GM23338 (cell line): ENCODE measurements at regions not wholly inside any gene's neighbourhood (a gene's known extent, or its start where the extent isn't known, plus 50 kb on each side); places are given as distances from the start of the nearest gene placed in this dataset.

Experiments
- ATAC-seq: fragments of 200-7000 bp; cut with Tn5 transposase; 3 replicates; pipeline ENCODE4 v1.9.1; 2020
- DNase-seq: peaks from one replicate; pipeline ENCODE4 v3.0.0-alpha.2; 2015; ENCODE audit warnings: low spot score
- H2AFZ ChIP-seq: fragments of 200-600 bp; sonication (generic); 2 replicates; pipeline ENCODE4 v1.8.0; 2016; ENCODE audit warnings: antibody characterized with exemption, mild to moderate bottlenecking, moderate library complexity
- H3F3A ChIP-seq: fragments of 200-600 bp; sonication (generic); replicated peaks from 2 replicates; pipeline ENCODE4 v1.8.0; 2017; ENCODE audit warnings: antibody characterized with exemption, mixed run types, low read depth
- H3K27ac ChIP-seq: fragments of 200-600 bp; sonication (generic); 2 replicates; pipeline ENCODE4 v1.6.1; 2016; ENCODE audit warnings: low read depth
- H3K27me3 ChIP-seq: fragments of 200-600 bp; sonication (generic); 2 replicates; pipeline ENCODE4 v1.8.0; 2016; ENCODE audit warnings: mild to moderate bottlenecking, mixed run types, moderate library complexity; ENCODE audit not compliant: insufficient read depth
- H3K36me3 ChIP-seq: fragments of 200-600 bp; sonication (generic); 2 replicates; pipeline ENCODE4 v1.8.0; 2016; ENCODE audit warnings: mild to moderate bottlenecking; ENCODE audit not compliant: insufficient read depth
- H3K4me1 ChIP-seq: fragments of 200-600 bp; sonication (generic); 2 replicates; pipeline ENCODE4 v1.8.0; 2016; ENCODE audit warnings: mild to moderate bottlenecking, moderate library complexity; ENCODE audit not compliant: insufficient read depth
- H3K4me2 ChIP-seq: fragments of 200-600 bp; sonication (generic); 2 replicates; pipeline ENCODE4 v1.7.1; 2017; ENCODE audit warnings: mixed run types
- H3K4me3 ChIP-seq: fragments of 200-600 bp; sonication (generic); 2 replicates; pipeline ENCODE4 v1.6.1; 2016; ENCODE audit warnings: mixed run types
- H3K79me2 ChIP-seq: fragments of 200-600 bp; sonication (generic); replicated peaks from 2 replicates; pipeline ENCODE4 v1.8.0; 2017; ENCODE audit warnings: mild to moderate bottlenecking; ENCODE audit not compliant: insufficient read depth
- H3K9me2 ChIP-seq: fragments of 200-600 bp; sonication (generic); 2 replicates; pipeline ENCODE4 v1.8.0; 2017; ENCODE audit not compliant: insufficient read depth
- H4K20me1 ChIP-seq: fragments of 200-600 bp; sonication (generic); replicated peaks from 2 replicates; pipeline ENCODE4 v1.8.0; 2017; ENCODE audit warnings: mild to moderate bottlenecking; ENCODE audit not compliant: insufficient read depth
- H3K27ac Mint-ChIP-seq: 2 replicates; pipeline ENCODE4 v1.8.0; 2020; ENCODE audit warnings: inconsistent platforms, mild to moderate bottlenecking, moderate library complexity, mixed read lengths
- H3K27me3 Mint-ChIP-seq: 3 replicates; pipeline ENCODE4 v1.8.0; 2022; ENCODE audit warnings: low read depth, mild to moderate bottlenecking, moderate library complexity, mixed read lengths, inconsistent platforms; ENCODE audit not compliant: insufficient read depth, poor library complexity
- H3K36me3 Mint-ChIP-seq: 3 replicates; pipeline ENCODE4 v1.8.0; 2021; ENCODE audit warnings: low read depth, mild to moderate bottlenecking, inconsistent platforms, moderate library complexity, mixed read lengths
- H3K4me1 Mint-ChIP-seq: 3 replicates; pipeline ENCODE4 v1.8.0; 2020; ENCODE audit warnings: mild to moderate bottlenecking, inconsistent platforms, mixed read lengths
- H3K4me3 Mint-ChIP-seq: 3 replicates; pipeline ENCODE4 v1.8.0; 2021; ENCODE audit warnings: moderate library complexity, mild to moderate bottlenecking, inconsistent platforms, mixed read lengths
- H3K9me3 Mint-ChIP-seq: 3 replicates; pipeline ENCODE4 v1.8.0; 2020; ENCODE audit warnings: moderate library complexity, mild to moderate bottlenecking, inconsistent platforms, mixed read lengths
- CREB1 ChIP-seq: fragments of 250-450 bp; sonication (Bioruptor Pico); IDR thresholded peaks from 2 replicates; pipeline ENCODE4 v1.5.0; 2020; ENCODE audit warnings: low read depth, mild to moderate bottlenecking, moderate library complexity
- EZH2 ChIP-seq: fragments of 200-600 bp; sonication (generic); IDR thresholded peaks from one replicate; pipeline ENCODE4 v1.8.0; 2017; ENCODE audit warnings: antibody characterized with exemption, mild to moderate bottlenecking, low read depth; ENCODE audit not compliant: unreplicated experiment
- EZH2phosphoT487 ChIP-seq: fragments of 200-600 bp; sonication (generic); IDR thresholded peaks from one replicate; pipeline ENCODE4 v1.8.1; 2018; ENCODE audit warnings: antibody characterized with exemption; ENCODE audit not compliant: unreplicated experiment
- JUNB ChIP-seq: IDR thresholded peaks from one replicate; pipeline ENCODE4 v1.6.1; 2016; ENCODE audit warnings: antibody characterized with exemption; ENCODE audit not compliant: unreplicated experiment
- NANOG ChIP-seq: IDR thresholded peaks from 2 replicates; pipeline ENCODE4 v1.6.1; 2016; ENCODE audit warnings: antibody characterized with exemption, borderline replicate concordance
- POLR2AphosphoS5 ChIP-seq: IDR thresholded peaks from 2 replicates; pipeline ENCODE4 v1.6.1; 2016; ENCODE audit warnings: antibody characterized with exemption, low read depth
- STAT1 ChIP-seq: IDR thresholded peaks from one replicate; pipeline ENCODE4 v1.6.1; 2016; ENCODE audit warnings: antibody characterized with exemption; ENCODE audit not compliant: unreplicated experiment
- ZNF114 ChIP-seq: fragments of 250-450 bp; sonication (Bioruptor Pico); IDR thresholded peaks from 2 replicates; pipeline ENCODE4 v1.5.0; 2020; ENCODE audit warnings: mild to moderate bottlenecking, moderate library complexity
- ZNF331 ChIP-seq: fragments of 250-450 bp; sonication (Bioruptor Pico); IDR thresholded peaks from 2 replicates; pipeline ENCODE4 v1.5.0; 2020; ENCODE audit warnings: low read depth, mild to moderate bottlenecking, moderate library complexity
- TF ChIP-seq, protein P1 (sequence below): IDR thresholded peaks from 2 replicates; pipeline ENCODE4 v1.6.1; 2016; ENCODE audit warnings: antibody characterized with exemption
- TF ChIP-seq, protein P2 (sequence below): fragments of 250-450 bp; sonication (Bioruptor Pico); IDR thresholded peaks from 2 replicates; pipeline ENCODE4 v1.5.0; 2020; ENCODE audit warnings: mild to moderate bottlenecking, moderate library complexity
- TF ChIP-seq, protein P3 (sequence below): IDR thresholded peaks from one replicate; pipeline ENCODE4 v1.6.1; 2018; ENCODE audit warnings: antibody characterized with exemption; ENCODE audit not compliant: unreplicated experiment
- TF ChIP-seq, protein P4 (sequence below), 2 experiments: fragments of 200-600 bp in 1 of 2; sonication (generic) in 1 of 2; conservative IDR thresholded peaks; 2 replicates each; pipeline versions ENCODE4 v1.5.1 to v1.6.1; 2016 to 2017; ENCODE audit warnings: antibody characterized with exemption in 2 of 2, low read depth in 2 of 2, mild to moderate bottlenecking in 2 of 2, moderate library complexity in 1 of 2

DNA sequence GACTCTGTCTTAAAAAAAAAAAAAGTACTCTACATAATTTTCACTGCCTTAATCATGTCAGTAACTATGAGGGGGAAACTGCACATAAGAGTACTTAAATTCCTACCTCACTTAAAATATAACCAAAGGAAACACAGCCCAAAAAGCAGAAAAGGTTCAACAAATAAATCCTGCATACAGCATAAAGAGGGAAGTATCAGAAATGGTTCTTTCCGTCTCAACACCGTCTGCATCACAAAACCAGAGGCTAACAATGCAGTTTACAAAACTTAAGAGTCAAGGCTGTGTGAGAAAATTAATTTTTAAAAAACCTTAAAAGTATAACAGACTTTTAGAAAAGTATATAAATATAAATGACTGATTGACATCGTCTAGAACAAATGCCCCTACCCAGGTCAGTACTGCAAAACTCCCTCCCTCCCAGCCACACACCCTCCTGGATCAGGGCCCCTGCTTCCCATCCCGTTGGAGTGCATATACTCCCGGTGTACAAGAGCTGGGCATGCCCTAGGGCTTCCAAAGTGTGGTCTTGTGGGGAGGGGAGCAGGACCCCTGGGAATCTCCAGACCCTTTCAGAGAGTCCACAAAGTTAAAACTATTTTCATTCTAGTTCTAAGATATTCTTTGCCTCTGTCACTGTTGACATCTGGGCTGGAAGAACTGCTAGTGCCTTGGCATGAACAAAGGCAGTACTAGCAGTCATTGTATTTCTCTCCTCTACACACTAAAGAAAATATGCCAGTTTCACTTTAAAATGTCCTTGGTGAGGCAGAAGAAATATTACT, 67.0 kb upstream of the SERTAD2 start:
- Mint-ChIP-seq H3K4me1 (peaks cover 5% of the 10 kb centered on the region; the same call in 2 of the 3 replicates), H3K9me3 (no peaks in the 10 kb centered on the region), H3K4me3 (no peak overlapping the region), H3K27me3 (no peaks in the 10 kb centered on the region), H3K36me3 (no peaks in the 10 kb centered on the region), H3K27ac (no peak overlapping the region)
- no peaks in the 10 kb centered on the region for H3K36me3 ChIP-seq
- no peaks in the 10 kb centered on the region for H4K20me1 ChIP-seq
- DNase-seq (no peak), ATAC-seq (peak; percentile 66)
- no peaks in the 10 kb centered on the region for H3K27me3 ChIP-seq
- no peaks in the 10 kb centered on the region for H3K9me2 ChIP-seq
- no peak overlapping the region for H3K4me2 ChIP-seq
- no peaks in the 10 kb centered on the region for H3F3A ChIP-seq
- H2AFZ ChIP-seq, result no peak overlapping the region
- no peak overlapping the region for H3K4me3 ChIP-seq
- no peak overlapping the region for H3K27ac ChIP-seq
- H3K4me1 ChIP-seq, result peaks cover 5% of the 10 kb centered on the region; the same call in 1 of the 2 replicates
- TF ChIP-seq, protein P1, sequence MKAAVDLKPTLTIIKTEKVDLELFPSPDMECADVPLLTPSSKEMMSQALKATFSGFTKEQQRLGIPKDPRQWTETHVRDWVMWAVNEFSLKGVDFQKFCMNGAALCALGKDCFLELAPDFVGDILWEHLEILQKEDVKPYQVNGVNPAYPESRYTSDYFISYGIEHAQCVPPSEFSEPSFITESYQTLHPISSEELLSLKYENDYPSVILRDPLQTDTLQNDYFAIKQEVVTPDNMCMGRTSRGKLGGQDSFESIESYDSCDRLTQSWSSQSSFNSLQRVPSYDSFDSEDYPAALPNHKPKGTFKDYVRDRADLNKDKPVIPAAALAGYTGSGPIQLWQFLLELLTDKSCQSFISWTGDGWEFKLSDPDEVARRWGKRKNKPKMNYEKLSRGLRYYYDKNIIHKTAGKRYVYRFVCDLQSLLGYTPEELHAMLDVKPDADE, result no peak
- TF ChIP-seq ZNF114 (no peak), CREB1 (no peak), ZNF331 (CRISPR knock-in tag) (no peak), EZH2 (no peak), EZH2phosphoT487 (no peak), NANOG (no peak), STAT1 (no peak), POLR2AphosphoS5 (no peak), JUNB (no peak)
- TF ChIP-seq, protein P2, sequence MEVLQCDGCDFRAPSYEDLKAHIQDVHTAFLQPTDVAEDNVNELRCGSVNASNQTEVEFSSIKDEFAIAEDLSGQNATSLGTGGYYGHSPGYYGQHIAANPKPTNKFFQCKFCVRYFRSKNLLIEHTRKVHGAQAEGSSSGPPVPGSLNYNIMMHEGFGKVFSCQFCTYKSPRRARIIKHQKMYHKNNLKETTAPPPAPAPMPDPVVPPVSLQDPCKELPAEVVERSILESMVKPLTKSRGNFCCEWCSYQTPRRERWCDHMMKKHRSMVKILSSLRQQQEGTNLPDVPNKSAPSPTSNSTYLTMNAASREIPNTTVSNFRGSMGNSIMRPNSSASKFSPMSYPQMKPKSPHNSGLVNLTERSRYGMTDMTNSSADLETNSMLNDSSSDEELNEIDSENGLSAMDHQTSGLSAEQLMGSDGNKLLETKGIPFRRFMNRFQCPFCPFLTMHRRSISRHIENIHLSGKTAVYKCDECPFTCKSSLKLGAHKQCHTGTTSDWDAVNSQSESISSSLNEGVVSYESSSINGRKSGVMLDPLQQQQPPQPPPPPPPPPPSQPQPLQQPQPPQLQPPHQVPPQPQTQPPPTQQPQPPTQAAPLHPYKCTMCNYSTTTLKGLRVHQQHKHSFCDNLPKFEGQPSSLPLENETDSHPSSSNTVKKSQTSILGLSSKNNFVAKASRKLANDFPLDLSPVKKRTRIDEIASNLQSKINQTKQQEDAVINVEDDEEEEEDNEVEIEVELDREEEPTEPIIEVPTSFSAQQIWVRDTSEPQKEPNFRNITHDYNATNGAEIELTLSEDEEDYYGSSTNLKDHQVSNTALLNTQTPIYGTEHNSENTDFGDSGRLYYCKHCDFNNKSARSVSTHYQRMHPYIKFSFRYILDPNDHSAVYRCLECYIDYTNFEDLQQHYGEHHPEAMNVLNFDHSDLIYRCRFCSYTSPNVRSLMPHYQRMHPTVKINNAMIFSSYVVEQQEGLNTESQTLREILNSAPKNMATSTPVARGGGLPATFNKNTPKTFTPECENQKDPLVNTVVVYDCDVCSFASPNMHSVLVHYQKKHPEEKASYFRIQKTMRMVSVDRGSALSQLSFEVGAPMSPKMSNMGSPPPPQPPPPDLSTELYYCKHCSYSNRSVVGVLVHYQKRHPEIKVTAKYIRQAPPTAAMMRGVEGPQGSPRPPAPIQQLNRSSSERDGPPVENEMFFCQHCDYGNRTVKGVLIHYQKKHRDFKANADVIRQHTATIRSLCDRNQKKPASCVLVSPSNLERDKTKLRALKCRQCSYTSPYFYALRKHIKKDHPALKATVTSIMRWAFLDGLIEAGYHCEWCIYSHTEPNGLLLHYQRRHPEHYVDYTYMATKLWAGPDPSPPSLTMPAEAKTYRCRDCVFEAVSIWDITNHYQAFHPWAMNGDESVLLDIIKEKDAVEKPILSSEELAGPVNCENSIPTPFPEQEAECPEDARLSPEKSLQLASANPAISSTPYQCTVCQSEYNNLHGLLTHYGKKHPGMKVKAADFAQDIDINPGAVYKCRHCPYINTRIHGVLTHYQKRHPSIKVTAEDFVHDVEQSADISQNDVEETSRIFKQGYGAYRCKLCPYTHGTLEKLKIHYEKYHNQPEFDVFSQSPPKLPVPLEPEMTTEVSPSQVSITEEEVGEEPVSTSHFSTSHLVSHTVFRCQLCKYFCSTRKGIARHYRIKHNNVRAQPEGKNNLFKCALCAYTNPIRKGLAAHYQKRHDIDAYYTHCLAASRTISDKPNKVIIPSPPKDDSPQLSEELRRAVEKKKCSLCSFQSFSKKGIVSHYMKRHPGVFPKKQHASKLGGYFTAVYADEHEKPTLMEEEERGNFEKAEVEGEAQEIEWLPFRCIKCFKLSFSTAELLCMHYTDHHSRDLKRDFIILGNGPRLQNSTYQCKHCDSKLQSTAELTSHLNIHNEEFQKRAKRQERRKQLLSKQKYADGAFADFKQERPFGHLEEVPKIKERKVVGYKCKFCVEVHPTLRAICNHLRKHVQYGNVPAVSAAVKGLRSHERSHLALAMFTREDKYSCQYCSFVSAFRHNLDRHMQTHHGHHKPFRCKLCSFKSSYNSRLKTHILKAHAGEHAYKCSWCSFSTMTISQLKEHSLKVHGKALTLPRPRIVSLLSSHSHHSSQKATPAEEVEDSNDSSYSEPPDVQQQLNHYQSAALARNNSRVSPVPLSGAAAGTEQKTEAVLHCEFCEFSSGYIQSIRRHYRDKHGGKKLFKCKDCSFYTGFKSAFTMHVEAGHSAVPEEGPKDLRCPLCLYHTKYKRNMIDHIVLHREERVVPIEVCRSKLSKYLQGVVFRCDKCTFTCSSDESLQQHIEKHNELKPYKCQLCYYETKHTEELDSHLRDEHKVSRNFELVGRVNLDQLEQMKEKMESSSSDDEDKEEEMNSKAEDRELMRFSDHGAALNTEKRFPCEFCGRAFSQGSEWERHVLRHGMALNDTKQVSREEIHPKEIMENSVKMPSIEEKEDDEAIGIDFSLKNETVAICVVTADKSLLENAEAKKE, result no peak
- TF ChIP-seq, protein P3, sequence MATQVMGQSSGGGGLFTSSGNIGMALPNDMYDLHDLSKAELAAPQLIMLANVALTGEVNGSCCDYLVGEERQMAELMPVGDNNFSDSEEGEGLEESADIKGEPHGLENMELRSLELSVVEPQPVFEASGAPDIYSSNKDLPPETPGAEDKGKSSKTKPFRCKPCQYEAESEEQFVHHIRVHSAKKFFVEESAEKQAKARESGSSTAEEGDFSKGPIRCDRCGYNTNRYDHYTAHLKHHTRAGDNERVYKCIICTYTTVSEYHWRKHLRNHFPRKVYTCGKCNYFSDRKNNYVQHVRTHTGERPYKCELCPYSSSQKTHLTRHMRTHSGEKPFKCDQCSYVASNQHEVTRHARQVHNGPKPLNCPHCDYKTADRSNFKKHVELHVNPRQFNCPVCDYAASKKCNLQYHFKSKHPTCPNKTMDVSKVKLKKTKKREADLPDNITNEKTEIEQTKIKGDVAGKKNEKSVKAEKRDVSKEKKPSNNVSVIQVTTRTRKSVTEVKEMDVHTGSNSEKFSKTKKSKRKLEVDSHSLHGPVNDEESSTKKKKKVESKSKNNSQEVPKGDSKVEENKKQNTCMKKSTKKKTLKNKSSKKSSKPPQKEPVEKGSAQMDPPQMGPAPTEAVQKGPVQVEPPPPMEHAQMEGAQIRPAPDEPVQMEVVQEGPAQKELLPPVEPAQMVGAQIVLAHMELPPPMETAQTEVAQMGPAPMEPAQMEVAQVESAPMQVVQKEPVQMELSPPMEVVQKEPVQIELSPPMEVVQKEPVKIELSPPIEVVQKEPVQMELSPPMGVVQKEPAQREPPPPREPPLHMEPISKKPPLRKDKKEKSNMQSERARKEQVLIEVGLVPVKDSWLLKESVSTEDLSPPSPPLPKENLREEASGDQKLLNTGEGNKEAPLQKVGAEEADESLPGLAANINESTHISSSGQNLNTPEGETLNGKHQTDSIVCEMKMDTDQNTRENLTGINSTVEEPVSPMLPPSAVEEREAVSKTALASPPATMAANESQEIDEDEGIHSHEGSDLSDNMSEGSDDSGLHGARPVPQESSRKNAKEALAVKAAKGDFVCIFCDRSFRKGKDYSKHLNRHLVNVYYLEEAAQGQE, result no peak
- TF ChIP-seq, protein P4, sequence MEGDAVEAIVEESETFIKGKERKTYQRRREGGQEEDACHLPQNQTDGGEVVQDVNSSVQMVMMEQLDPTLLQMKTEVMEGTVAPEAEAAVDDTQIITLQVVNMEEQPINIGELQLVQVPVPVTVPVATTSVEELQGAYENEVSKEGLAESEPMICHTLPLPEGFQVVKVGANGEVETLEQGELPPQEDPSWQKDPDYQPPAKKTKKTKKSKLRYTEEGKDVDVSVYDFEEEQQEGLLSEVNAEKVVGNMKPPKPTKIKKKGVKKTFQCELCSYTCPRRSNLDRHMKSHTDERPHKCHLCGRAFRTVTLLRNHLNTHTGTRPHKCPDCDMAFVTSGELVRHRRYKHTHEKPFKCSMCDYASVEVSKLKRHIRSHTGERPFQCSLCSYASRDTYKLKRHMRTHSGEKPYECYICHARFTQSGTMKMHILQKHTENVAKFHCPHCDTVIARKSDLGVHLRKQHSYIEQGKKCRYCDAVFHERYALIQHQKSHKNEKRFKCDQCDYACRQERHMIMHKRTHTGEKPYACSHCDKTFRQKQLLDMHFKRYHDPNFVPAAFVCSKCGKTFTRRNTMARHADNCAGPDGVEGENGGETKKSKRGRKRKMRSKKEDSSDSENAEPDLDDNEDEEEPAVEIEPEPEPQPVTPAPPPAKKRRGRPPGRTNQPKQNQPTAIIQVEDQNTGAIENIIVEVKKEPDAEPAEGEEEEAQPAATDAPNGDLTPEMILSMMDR (conservative IDR thresholded peaks at IDR 0.05; ENCODE audit: low read depth in 2 of 2), result no peak
- H3K79me2 ChIP-seq, result no peaks in the 10 kb centered on the region
